ENCODE measurements at regions not wholly inside any gene's neighbourhood (a gene's known extent, or its start where the extent isn't known, plus 50 kb on each side); places are given as distances from the start of the nearest gene placed in this dataset.

GRCh38 chr4:189494407-189494806, 446.3 kb upstream of the FRG1 start:
- TF ChIP-seq CTCF (IDR thresholded peaks at IDR 0.05) = no peak
- ATAC-seq (ENCODE audit: insufficient number of reproducible peaks, low FRiP score, low read depth) (no peak), DNase-seq (ENCODE audit: low spot score) (no peak)
- H3K27me3 ChIP-seq (replicated peaks; ENCODE audit: insufficient read depth) = no peaks in the 10 kb centered on the region
- H3K27ac ChIP-seq = no peak overlapping the region
- no peaks in the 10 kb centered on the region for H3K9me3 ChIP-seq
- no peaks in the 10 kb centered on the region for H3K36me3 ChIP-seq
- H3K4me3 ChIP-seq = no peak overlapping the region
- no peaks in the 10 kb centered on the region for H3K4me1 ChIP-seq (ENCODE audit: control insufficient read depth in 1 of 2, low read depth in 2 of 2)

- no peak overlapping the region for H3K27ac ChIP-seq
- H3K36me3 ChIP-seq = no peaks in the 10 kb centered on the region
- no peaks in the 10 kb centered on the region for H3K27me3 ChIP-seq (replicated peaks; ENCODE audit: insufficient read depth)
- TF ChIP-seq CTCF (IDR thresholded peaks at IDR 0.05) = no peak
- DNase-seq (ENCODE audit: low spot score) = no peak
- no peak for ATAC-seq (ENCODE audit: insufficient number of reproducible peaks, low FRiP score, low read depth)
- H3K4me3 ChIP-seq = no peak overlapping the region
- H3K9me3 ChIP-seq = no peaks in the 10 kb centered on the region
- no peaks in the 10 kb centered on the region for H3K4me1 ChIP-seq (ENCODE audit: control insufficient read depth in 1 of 2, low read depth in 2 of 2)
Measured at GRCh38 chr4:189497516-189497915, 443.2 kb upstream of the FRG1 start.

- H3K27me3 ChIP-seq (replicated peaks; ENCODE audit: insufficient read depth) = no peaks in the 10 kb centered on the region
- DNase-seq (ENCODE audit: low spot score) (no peak), ATAC-seq (ENCODE audit: insufficient number of reproducible peaks, low FRiP score, low read depth) (no peak)
- no peak overlapping the region for H3K27ac ChIP-seq
- TF ChIP-seq CTCF (IDR thresholded peaks at IDR 0.05) = no peak
- H3K9me3 ChIP-seq = no peaks in the 10 kb centered on the region
- H3K4me3 ChIP-seq = no peak overlapping the region
- no peaks in the 10 kb centered on the region for H3K4me1 ChIP-seq (ENCODE audit: control insufficient read depth in 1 of 2, low read depth in 2 of 2)
- H3K36me3 ChIP-seq = no peaks in the 10 kb centered on the region
Measured at GRCh38 chr4:189497996-189498395, 442.7 kb upstream of the FRG1 start.

- no peaks in the 10 kb centered on the region for H3K27me3 ChIP-seq (replicated peaks; ENCODE audit: insufficient read depth)
- DNase-seq (ENCODE audit: low spot score) (no peak), ATAC-seq (ENCODE audit: insufficient number of reproducible peaks, low FRiP score, low read depth) (no peak)
- H3K27ac ChIP-seq = no peak overlapping the region
- H3K4me1 ChIP-seq (ENCODE audit: control insufficient read depth in 1 of 2, low read depth in 2 of 2) = no peaks in the 10 kb centered on the region
- no peaks in the 10 kb centered on the region for H3K9me3 ChIP-seq
- no peaks in the 10 kb centered on the region for H3K36me3 ChIP-seq
- TF ChIP-seq CTCF (IDR thresholded peaks at IDR 0.05) = no peak
- no peak overlapping the region for H3K4me3 ChIP-seq
Measured at GRCh38 chr4:189498457-189498856, 442.2 kb upstream of the FRG1 start.

GRCh38 chr4:189499696-189500095, 441.0 kb upstream of the FRG1 start:
- H3K4me1 ChIP-seq (ENCODE audit: control insufficient read depth in 1 of 2, low read depth in 2 of 2) = no peaks in the 10 kb centered on the region
- DNase-seq (ENCODE audit: low spot score) (no peak), ATAC-seq (ENCODE audit: insufficient number of reproducible peaks, low FRiP score, low read depth) (no peak)
- no peak for TF ChIP-seq CTCF (IDR thresholded peaks at IDR 0.05)
- H3K4me3 ChIP-seq = no peak overlapping the region
- H3K27me3 ChIP-seq (replicated peaks; ENCODE audit: insufficient read depth) = no peaks in the 10 kb centered on the region
- H3K36me3 ChIP-seq = no peaks in the 10 kb centered on the region
- H3K27ac ChIP-seq = no peak overlapping the region
- no peaks in the 10 kb centered on the region for H3K9me3 ChIP-seq
